HG03521 (cell line): ENCODE measurements at regions not wholly inside any gene's neighbourhood (a gene's known extent, or its start where the extent isn't known, plus 50 kb on each side); places are given as distances from the start of the nearest gene placed in this dataset.

Experiments used
- ATAC-seq: cut with Tn5 transposase; IDR thresholded peaks from one replicate; pipeline ENCODE4 v1.9.1; 2021; ENCODE audit warnings: mild to moderate bottlenecking, moderate library complexity; ENCODE audit not compliant: unreplicated experiment

GRCh38 chr1:199753513-199753912 is 274.0 kb upstream of the NR5A2 start:
- no peak for ATAC-seq

- ATAC-seq, result no peak
Observed at GRCh38 chr1:199756066-199756465, 271.4 kb upstream of the NR5A2 start.

- no peak for ATAC-seq
Observed at GRCh38 chr1:199758626-199759255, 268.8 kb upstream of the NR5A2 start.

- ATAC-seq, result no peak
Observed at GRCh38 chr1:199759268-199759730, 268.2 kb upstream of the NR5A2 start.

GRCh38 chr1:199762572-199762971 is 264.9 kb upstream of the NR5A2 start:
- ATAC-seq, result no peak

- no peak for ATAC-seq
Observed at GRCh38 chr1:199766218-199766792, 261.2 kb upstream of the NR5A2 start.

GRCh38 chr1:199767700-199768099 is 259.8 kb upstream of the NR5A2 start:
- no peak for ATAC-seq

- no peak for ATAC-seq
Observed at GRCh38 chr1:199774433-199775089, 252.9 kb upstream of the NR5A2 start.

GRCh38 chr1:199776768-199777497 is 250.6 kb upstream of the NR5A2 start:
- no peak for ATAC-seq

- no peak for ATAC-seq
Observed at GRCh38 chr1:199778324-199778955, 249.1 kb upstream of the NR5A2 start.

GRCh38 chr1:199780091-199780490 is 247.4 kb upstream of the NR5A2 start:
- ATAC-seq, result no peak

GRCh38 chr1:199780948-199781670 is 246.4 kb upstream of the NR5A2 start:
- no peak for ATAC-seq

- ATAC-seq, result no peak
Observed at GRCh38 chr1:199784138-199784895, 243.2 kb upstream of the NR5A2 start.

- no peak for ATAC-seq
Observed at GRCh38 chr1:199786695-199787094, 240.8 kb upstream of the NR5A2 start.

- ATAC-seq, result no peak
Observed at GRCh38 chr1:199789141-199789540, 238.4 kb upstream of the NR5A2 start.

- no peak for ATAC-seq
Observed at GRCh38 chr1:199791495-199791894, 236.0 kb upstream of the NR5A2 start.

- ATAC-seq, result no peak
Observed at GRCh38 chr1:199792874-199793273, 234.6 kb upstream of the NR5A2 start.

GRCh38 chr1:199794105-199794863 is 233.2 kb upstream of the NR5A2 start:
- ATAC-seq, result no peak

- no peak for ATAC-seq
Observed at GRCh38 chr1:199799116-199799515, 228.4 kb upstream of the NR5A2 start.
